Muscle of leg (tissue), 3 donors: ENCODE measurements at regions not wholly inside any gene's neighbourhood (a gene's known extent, or its start where the extent isn't known, plus 50 kb on each side); places are given as distances from the start of the nearest gene placed in this dataset.
"Not testable (repeated sequence)": the region's sequence is repeated elsewhere in the genome, so short reads cannot be mapped to it uniquely, and the experiment has no call there.

Experiments used
- DNase-seq: peaks from one replicate; pipeline ENCODE4 v3.0.0; 2013
- H3K27ac ChIP-seq: one replicate; pipeline ENCODE4 v1.5.1; 2013; ENCODE audit warnings: mild to moderate bottlenecking, low read length, control low read depth
- H3K27me3 ChIP-seq: one replicate; pipeline ENCODE4 v1.6.1; 2013; ENCODE audit warnings: low read length; ENCODE audit not compliant: control insufficient read depth, insufficient read depth
- H3K36me3 ChIP-seq: one replicate; pipeline ENCODE4 v1.6.1; 2013; ENCODE audit warnings: low read length; ENCODE audit not compliant: control insufficient read depth, insufficient read depth
- H3K4me1 ChIP-seq: one replicate; pipeline ENCODE4 v1.6.1; 2013; ENCODE audit warnings: low read length; ENCODE audit not compliant: control insufficient read depth, insufficient read depth
- H3K4me3 ChIP-seq: one replicate; pipeline ENCODE4 v1.5.1; 2013; ENCODE audit warnings: low read length, control low read depth
- H3K9me3 ChIP-seq: replicated peaks from 2 replicates; pipeline ENCODE4 v1.6.1; 2013; ENCODE audit warnings: low read depth, low read length; ENCODE audit not compliant: control insufficient read depth
- WGBS: methylation state at CpG from one replicate; pipeline ENCODE4 v1.1.5; 2013; ENCODE audit warnings: missing lambda C conversion rate; ENCODE audit not compliant: insufficient coverage; 5-methylcytosine and 5-hydroxymethylcytosine counted together

DNA sequence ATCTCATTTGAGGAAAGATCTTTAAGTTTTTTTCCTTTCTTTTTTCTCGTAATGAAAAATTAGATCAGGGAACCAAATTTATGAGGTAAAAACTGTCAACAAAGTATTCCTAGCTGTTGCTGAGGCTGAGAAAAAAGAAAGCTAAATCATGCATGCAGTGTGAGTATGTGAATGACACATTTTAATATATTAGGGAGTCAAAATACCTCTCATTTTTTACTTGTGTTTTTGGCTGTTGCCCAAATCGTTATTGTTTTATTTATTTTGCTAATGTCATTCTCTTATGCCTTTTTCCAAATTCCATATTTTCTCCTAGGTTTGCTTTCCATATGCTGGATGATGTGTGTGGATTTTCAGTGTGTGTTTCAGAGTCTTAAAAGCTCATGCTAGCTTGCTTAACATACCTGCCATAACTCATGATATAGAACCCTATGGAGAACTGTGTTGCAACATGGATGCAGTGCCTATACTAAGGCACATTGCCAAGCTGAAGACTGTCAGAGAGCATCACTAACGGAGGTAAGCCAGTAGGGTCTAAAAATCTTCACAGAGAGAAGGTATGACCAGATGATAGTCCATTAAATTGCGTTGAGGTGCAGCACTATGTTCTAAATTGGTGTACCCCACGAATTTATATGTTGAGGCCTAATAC, 629.5 kb upstream of the KCNMB2 start:
- Histone ChIP-seq H3K4me3 (no peak overlapping the region), H3K4me1 (peaks cover 13% of the 10 kb centered on the region), H3K36me3 (no peaks in the 10 kb centered on the region), H3K27me3 (no peaks in the 10 kb centered on the region), H3K9me3 (no peaks in the 10 kb centered on the region), H3K27ac (peak overlapping the region; percentile 26)
- WGBS: 75% methylated on average over 2 of the region's 5 CpGs
- peak; percentile 15 for DNase-seq

DNA sequence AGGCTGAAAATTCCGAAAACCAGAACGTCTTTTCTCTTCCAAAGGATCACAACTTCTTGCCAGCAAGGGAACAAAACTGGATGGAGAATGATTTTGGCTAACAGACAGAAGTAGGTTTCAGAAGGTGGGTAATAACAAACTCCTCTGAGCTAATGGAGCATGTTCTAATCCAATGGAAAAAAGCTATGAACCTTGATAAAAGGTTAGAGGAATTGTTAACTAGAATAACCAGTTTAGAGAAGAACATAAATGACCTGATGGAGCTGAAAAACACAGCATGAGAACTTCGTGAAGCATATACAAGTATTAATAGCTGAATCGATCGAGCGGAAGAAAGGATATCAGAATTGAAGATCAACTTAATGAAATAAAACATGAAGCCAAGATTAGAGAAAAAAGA, 626.7 kb upstream of the KCNMB2 start:
- not testable (repeated sequence) for H3K36me3 ChIP-seq, H3K27me3 ChIP-seq, H3K9me3 ChIP-seq, H3K27ac ChIP-seq, DNase-seq, H3K4me3 ChIP-seq
- peaks cover 13% of the 10 kb centered on the region for H3K4me1 ChIP-seq
- no CpG with 5 or more reads among the region's 6 CpGs for WGBS

DNA sequence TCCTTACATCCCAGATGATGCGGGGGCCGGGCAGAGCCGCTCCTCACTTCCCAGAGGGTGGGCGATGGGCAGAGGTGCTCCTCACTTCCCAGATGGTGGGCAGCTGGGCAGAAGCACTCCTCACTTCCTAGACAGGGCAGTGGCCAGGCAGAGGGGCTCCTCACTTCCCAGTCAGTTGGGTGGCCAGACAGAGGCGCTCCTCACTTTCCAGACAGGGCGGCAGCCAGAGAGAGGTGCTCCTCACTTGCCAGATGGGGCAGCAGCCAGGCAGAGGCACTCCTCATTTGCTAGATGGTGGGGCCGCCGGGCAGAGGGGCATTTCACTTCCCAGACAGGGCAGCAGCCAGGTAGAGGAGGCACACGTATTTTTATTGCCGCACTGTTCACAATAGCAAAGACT, 622.0 kb upstream of the KCNMB2 start:
- no peak overlapping the region for H3K4me3 ChIP-seq
- no peaks in the 10 kb centered on the region for H3K9me3 ChIP-seq
- WGBS: 95% methylated on average over 7 of the region's 10 CpGs
- H3K4me1 ChIP-seq: no peaks in the 10 kb centered on the region
- no peak for DNase-seq
- H3K27ac ChIP-seq: no peak overlapping the region
- H3K27me3 ChIP-seq: no peaks in the 10 kb centered on the region
- no peaks in the 10 kb centered on the region for H3K36me3 ChIP-seq

DNA sequence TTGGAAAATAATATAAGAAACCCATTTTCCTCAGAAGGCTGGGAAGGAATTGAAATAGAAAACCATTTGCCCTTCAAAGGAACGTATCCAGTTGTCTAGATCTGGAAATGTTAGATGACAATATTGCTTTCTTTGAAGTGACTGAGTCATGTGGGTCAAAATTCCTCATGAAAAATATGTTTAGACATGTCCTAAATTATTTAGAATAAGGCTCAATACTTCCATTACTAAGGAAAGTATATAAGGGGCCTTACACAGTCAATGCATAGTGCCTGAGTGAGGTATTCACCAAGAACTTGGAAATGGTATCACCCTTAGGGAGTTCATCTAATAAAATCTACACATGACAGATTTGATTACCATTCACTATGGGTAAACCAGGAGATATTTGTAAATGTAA, 619.8 kb upstream of the KCNMB2 start:
- Histone ChIP-seq H3K4me3 (no peak overlapping the region), H3K9me3 (no peaks in the 10 kb centered on the region), H3K27ac (no peak overlapping the region), H3K27me3 (no peaks in the 10 kb centered on the region), H3K36me3 (no peaks in the 10 kb centered on the region), H3K4me1 (no peaks in the 10 kb centered on the region)
- DNase-seq: no peak
- no CpG with 5 or more reads among the region's 1 CpG for WGBS

DNA sequence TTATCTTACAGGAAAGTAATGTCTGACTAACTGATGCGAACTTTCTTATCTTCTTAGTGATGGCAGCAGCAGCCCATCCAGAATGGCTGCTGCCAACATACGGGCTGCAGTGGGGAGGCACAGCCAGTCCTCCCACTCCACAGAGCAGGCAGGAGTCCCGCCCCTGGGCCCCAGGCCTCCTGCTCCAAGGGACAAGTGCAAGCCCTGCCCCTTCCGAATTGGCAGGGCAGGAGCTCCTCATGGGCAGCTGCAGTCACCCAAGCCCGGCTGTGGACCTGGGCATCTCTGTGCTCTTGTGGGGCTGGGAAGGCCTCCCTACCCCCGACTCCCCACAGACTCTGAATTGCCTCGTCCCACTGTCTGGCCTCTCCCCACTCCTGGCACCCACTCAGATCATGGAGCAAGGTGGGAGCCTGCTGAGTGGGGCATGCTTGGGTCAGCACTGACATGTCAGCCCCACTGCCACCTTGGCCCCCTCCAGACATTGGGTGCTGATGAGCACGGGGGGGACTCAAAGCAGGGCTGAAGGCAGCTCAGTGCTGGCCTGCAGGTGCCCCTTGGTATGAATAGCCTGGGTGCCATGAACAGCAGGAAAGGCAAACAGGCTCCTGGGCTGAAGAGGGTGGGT, 618.9 kb upstream of the KCNMB2 start:
- H3K9me3 ChIP-seq: no peaks in the 10 kb centered on the region
- DNase-seq: no peak

DNA sequence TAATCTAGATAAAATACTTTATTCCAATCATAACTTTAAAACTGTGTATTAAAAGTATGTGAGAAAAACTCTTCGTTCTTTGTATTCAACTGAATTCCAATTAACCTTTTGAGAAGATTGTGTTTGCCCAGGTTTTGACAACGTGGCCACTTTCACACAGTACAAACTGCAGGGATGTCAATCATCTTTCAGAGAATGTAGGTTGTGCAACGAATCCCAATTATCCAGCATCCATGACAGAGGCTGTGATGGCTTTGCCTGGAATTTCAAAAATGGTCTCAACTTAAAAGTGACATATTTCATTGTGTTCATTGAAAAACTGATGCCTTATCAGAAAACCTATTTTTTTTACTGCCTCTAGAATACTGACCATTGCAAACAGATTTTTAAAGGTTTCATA, 615.1 kb upstream of the KCNMB2 start:
- no peak for DNase-seq
- Histone ChIP-seq H3K4me3 (no peak overlapping the region), H3K27me3 (no peaks in the 10 kb centered on the region), H3K9me3 (peaks cover 3% of the 10 kb centered on the region), H3K4me1 (no peaks in the 10 kb centered on the region), H3K27ac (no peak overlapping the region), H3K36me3 (no peaks in the 10 kb centered on the region)
- no CpG with 5 or more reads among the region's 3 CpGs for WGBS

More for the DNA sequence above, 618.9 kb upstream of the KCNMB2 start:
- Histone ChIP-seq H3K4me1 (no peaks in the 10 kb centered on the region), H3K27me3 (no peaks in the 10 kb centered on the region), H3K36me3 (no peaks in the 10 kb centered on the region), H3K27ac (no peak overlapping the region), H3K4me3 (no peak overlapping the region)
- 93% methylated on average over 4 of the region's 8 CpGs for WGBS

DNA sequence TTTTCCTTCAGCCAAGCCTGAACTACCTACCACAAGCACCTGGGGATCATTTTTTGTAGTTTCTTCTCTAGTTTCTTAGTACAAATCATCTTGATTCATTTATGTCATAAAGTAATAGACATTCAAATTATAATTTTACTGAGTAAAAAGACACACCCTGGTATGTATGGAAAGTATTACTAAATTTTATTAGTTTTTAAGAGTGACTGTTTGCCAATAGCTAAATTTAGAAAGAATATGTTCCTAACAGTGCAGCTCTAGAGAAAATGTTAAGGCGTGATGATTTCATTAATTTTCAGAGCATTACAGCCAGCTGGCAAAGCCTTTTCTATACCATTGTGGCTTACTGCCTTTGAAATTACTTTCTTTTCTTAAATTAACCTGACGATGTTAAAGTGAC, 612.0 kb upstream of the KCNMB2 start:
- Histone ChIP-seq H3K9me3 (peaks cover 3% of the 10 kb centered on the region), H3K27ac (no peak overlapping the region), H3K27me3 (no peaks in the 10 kb centered on the region), H3K4me3 (no peak overlapping the region), H3K36me3 (no peaks in the 10 kb centered on the region), H3K4me1 (no peaks in the 10 kb centered on the region)
- no CpG with 5 or more reads among the region's 2 CpGs for WGBS
- DNase-seq: peak; percentile 73

DNA sequence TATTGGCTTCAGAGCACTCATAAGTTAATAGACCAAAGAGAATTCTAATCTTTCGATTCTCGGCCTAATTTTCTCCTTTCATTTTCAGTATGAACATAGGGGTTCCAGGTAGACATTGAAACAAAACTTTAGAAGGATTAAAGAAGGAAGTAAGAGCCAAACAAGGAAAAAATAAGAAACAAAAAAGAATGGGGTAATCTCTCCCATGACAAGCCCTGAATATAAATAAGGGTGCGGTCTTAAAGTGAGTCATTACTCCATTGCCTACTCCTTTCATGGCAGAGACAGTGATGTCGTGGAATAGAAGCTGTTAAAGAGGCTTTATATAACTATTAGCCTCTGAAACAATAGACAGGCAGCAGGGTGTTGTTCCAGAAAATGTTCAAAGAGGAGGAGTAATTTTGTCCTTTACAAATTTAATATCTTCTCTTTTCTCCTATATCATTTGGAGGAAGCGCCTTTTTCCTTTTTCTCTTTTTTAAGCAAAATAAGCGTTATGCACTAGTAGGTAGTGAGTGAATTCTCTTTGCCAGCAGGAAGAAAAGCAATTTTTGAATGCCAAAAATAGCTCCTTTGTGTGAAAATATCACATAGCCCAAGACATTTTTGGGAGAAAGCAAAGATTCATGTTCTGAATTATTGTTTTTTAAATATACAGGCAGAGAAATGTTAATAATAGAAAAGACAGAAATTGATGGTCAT, 607.9 kb upstream of the KCNMB2 start:
- Histone ChIP-seq H3K27ac (no peak overlapping the region), H3K4me1 (no peaks in the 10 kb centered on the region), H3K9me3 (no peaks in the 10 kb centered on the region), H3K27me3 (no peaks in the 10 kb centered on the region), H3K4me3 (no peak overlapping the region), H3K36me3 (no peaks in the 10 kb centered on the region)
- DNase-seq: peak; percentile 44
- no CpG with 5 or more reads among the region's 6 CpGs for WGBS

DNA sequence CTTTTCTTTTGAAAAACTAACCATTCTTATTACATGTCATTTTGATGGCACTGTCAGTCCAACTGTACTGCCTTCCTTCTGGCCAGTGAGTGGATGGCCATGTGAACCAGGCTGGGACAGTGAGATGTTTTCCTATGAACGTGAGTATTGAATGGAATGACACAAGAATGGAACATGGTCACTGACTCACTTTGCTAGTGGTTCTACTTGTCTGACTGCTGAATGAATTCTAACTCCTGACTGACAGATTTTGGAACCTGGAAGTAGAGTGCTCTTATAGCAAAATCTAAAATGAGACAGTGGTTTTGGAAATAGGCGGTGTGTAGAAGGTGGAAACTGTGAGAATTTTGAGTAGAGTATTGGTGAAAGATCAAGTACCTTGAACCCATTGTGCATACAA, 606.9 kb upstream of the KCNMB2 start:
- peaks cover 4% of the 10 kb centered on the region for H3K4me1 ChIP-seq
- H3K4me3 ChIP-seq: no peak overlapping the region
- WGBS: 100% methylated on average over 2 of the region's 2 CpGs
- DNase-seq: no peak
- no peak overlapping the region for H3K27ac ChIP-seq
- H3K36me3 ChIP-seq: no peaks in the 10 kb centered on the region
- H3K9me3 ChIP-seq: no peaks in the 10 kb centered on the region
- no peaks in the 10 kb centered on the region for H3K27me3 ChIP-seq

DNA sequence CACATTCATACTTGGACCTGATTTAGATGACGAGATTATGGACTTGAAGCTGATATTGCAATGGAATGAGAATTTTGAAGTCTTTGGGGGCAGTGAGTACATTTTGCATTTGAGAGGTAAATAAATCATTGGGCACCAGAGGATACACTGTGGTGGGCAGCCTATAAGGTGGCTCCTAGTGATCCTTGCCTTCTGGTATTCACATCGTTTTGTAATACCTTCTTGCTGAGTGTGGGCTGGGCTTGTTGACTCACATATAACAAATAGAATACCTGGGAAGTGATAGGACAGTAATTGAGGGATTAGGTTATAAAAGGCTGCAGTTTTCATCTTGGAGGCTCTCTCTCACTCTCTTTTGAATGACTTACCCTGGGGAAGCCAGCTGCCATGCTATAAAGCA, 605.5 kb upstream of the KCNMB2 start:
- WGBS: no CpG with 5 or more reads among the region's 2 CpGs
- no peaks in the 10 kb centered on the region for H3K36me3 ChIP-seq

More for the DNA sequence above, 605.5 kb upstream of the KCNMB2 start:
- H3K4me1 ChIP-seq: peaks cover 10% of the 10 kb centered on the region
- H3K4me3 ChIP-seq: no peak overlapping the region
- H3K27ac ChIP-seq: no peak overlapping the region
- H3K9me3 ChIP-seq: no peaks in the 10 kb centered on the region
- no peaks in the 10 kb centered on the region for H3K27me3 ChIP-seq
- DNase-seq: no peak
